CD14-positive monocyte (primary cell): ENCODE measurements at regions not wholly inside any gene's neighbourhood (a gene's known extent, or its start where the extent isn't known, plus 50 kb on each side); places are given as distances from the start of the nearest gene placed in this dataset.

ENCODE experiments used
- DNase-seq, 3 donors: peaks; one replicate each; pipeline ENCODE4 v3.0.0-alpha.2; 2011 to 2022
- H2AFZ ChIP-seq: 2 replicates; pipeline ENCODE4 v1.6.0; 2012; ENCODE audit warnings: mild to moderate bottlenecking, low read depth, low read length, inconsistent platforms; ENCODE audit not compliant: insufficient read depth, poor library complexity, severe bottlenecking
- H3K27ac ChIP-seq, 2 donors: 1 replicate in 1 of 2; 2 replicates in 1 of 2; pipeline ENCODE4 v1.5.1; 2012 to 2013; ENCODE audit warnings: low read length in 2 of 2, control low read depth in 1 of 2, inconsistent platforms in 1 of 2, low read depth in 1 of 2, mild to moderate bottlenecking in 1 of 2
- H3K27me3 ChIP-seq, 2 donors: one replicate each; pipeline versions ENCODE4 v1.6.0 to v1.6.1; 2011 to 2013; ENCODE audit warnings: low read length in 2 of 2; ENCODE audit not compliant: control insufficient read depth in 2 of 2, insufficient read depth in 2 of 2
- H3K36me3 ChIP-seq, 2 donors: replicated peaks in 1 of 2; 1 replicate in 1 of 2; 2 replicates in 1 of 2; pipeline versions ENCODE4 v1.5.1 to v1.6.1; 2012 to 2013; ENCODE audit warnings: low read length in 2 of 2, control low read depth in 1 of 2, inconsistent platforms in 1 of 2, mild to moderate bottlenecking in 1 of 2; ENCODE audit not compliant: insufficient read depth in 2 of 2, control insufficient read depth in 1 of 2
- H3K4me1 ChIP-seq, 2 donors: 1 replicate in 1 of 2; 2 replicates in 1 of 2; pipeline versions ENCODE4 v1.5.1 to v1.6.1; 2012 to 2013; ENCODE audit warnings: low read length in 2 of 2, control low read depth in 1 of 2, inconsistent platforms in 1 of 2, mild to moderate bottlenecking in 1 of 2, moderate library complexity in 1 of 2; ENCODE audit not compliant: insufficient read depth in 2 of 2, control insufficient read depth in 1 of 2
- H3K4me2 ChIP-seq: replicated peaks from 2 replicates; pipeline ENCODE3; 2012; ENCODE audit warnings: low read length, moderate library complexity, mild to moderate bottlenecking; ENCODE audit not compliant: poor library complexity, severe bottlenecking; ENCODE audit errors: extremely low read depth
- H3K4me3 ChIP-seq, 3 experiments: fragments of 200-600 bp in 1 of 3; sonication (generic) in 1 of 3; replicated peaks in 1 of 3; 1 replicate in 2 of 3; 2 replicates in 1 of 3; pipeline ENCODE4 v1.5.1; 2011 to 2013; ENCODE audit warnings: low read length in 3 of 3, mild to moderate bottlenecking in 3 of 3, control low read depth in 2 of 3, low read depth in 2 of 3, inconsistent platforms in 1 of 3, moderate library complexity in 1 of 3
- H3K79me2 ChIP-seq: 2 replicates; pipeline ENCODE4 v1.6.0; 2012; ENCODE audit warnings: mild to moderate bottlenecking, control low read depth, inconsistent platforms, low read length, moderate library complexity; ENCODE audit not compliant: insufficient read depth
- H3K9ac ChIP-seq: 2 replicates; pipeline ENCODE4 v1.6.0; 2017; ENCODE audit warnings: low read length, mild to moderate bottlenecking; ENCODE audit not compliant: insufficient read depth, poor library complexity, severe bottlenecking
- H3K9me3 ChIP-seq, 2 donors: replicated peaks in 1 of 2; 1 replicate in 1 of 2; 2 replicates in 1 of 2; pipeline versions ENCODE4 v1.5.1 to v1.6.1; 2012 to 2013; ENCODE audit warnings: low read length in 2 of 2, control low read depth in 1 of 2; ENCODE audit not compliant: control insufficient read depth in 1 of 2, insufficient read depth in 1 of 2
- H4K20me1 ChIP-seq: 2 replicates; pipeline ENCODE4 v1.6.0; 2012; ENCODE audit warnings: mild to moderate bottlenecking, low read length, control low read depth, moderate library complexity; ENCODE audit not compliant: insufficient read depth
- H3K27ac Mint-ChIP-seq, 7 donors: one replicate each; pipeline ENCODE4 v1.8.0; 2020; ENCODE audit warnings: mild to moderate bottlenecking in 7 of 7, mixed read lengths in 7 of 7, moderate library complexity in 6 of 7, inconsistent platforms in 2 of 7
- H3K27me3 Mint-ChIP-seq, 3 donors: one replicate each; pipeline ENCODE4 v1.8.0; 2021 to 2022; ENCODE audit warnings: low read depth in 3 of 3, mild to moderate bottlenecking in 3 of 3, mixed read lengths in 3 of 3, moderate library complexity in 3 of 3, inconsistent platforms in 1 of 3
- H3K36me3 Mint-ChIP-seq, 2 donors: one replicate each; pipeline ENCODE4 v1.8.0; 2020; ENCODE audit warnings: mixed read lengths in 2 of 2, inconsistent platforms in 1 of 2, mild to moderate bottlenecking in 1 of 2
- H3K4me1 Mint-ChIP-seq: one replicate; pipeline ENCODE4 v1.8.0; 2020; ENCODE audit warnings: mild to moderate bottlenecking, mixed read lengths
- H3K4me3 Mint-ChIP-seq, 2 donors: one replicate each; pipeline ENCODE4 v1.8.0; 2020; ENCODE audit warnings: mild to moderate bottlenecking in 2 of 2, mixed read lengths in 2 of 2, moderate library complexity in 1 of 2
- H3K9me3 Mint-ChIP-seq, 7 donors: one replicate each; pipeline ENCODE4 v1.8.0; 2020 to 2022; ENCODE audit warnings: mixed read lengths in 7 of 7, mild to moderate bottlenecking in 6 of 7, moderate library complexity in 6 of 7, inconsistent platforms in 2 of 7
- CTCF ChIP-seq: fragments of 200-600 bp; IDR thresholded peaks from one replicate; pipeline ENCODE4 v1.8.0; 2022; ENCODE audit warnings: antibody characterized with exemption, mild to moderate bottlenecking
- WGBS: methylation state at CpG from one replicate; pipeline ENCODE4 v1.1.5; 2013; ENCODE audit warnings: missing lambda C conversion rate; ENCODE audit not compliant: insufficient coverage; 5-methylcytosine and 5-hydroxymethylcytosine counted together
- intact Hi-C, 2 donors: fragments of 100-400 bp; cut with micrococcal nuclease; formaldehyde crosslinking; loops; one replicate each; pipeline versions ENCODE4 v1.15.0 to v1.15.1; 2023

GRCh38 chr15:29435811-29436210, 166.2 kb upstream of the NSMCE3 start:
- no peak for TF ChIP-seq CTCF
- no peak overlapping the region for H3K4me2 ChIP-seq
- H3K27ac ChIP-seq, result no peak overlapping the region
- Mint-ChIP-seq H3K27me3 (peaks cover 0 to 4% (median 0%) of the 10 kb centered on the region in 3 donors), H3K4me3 (no peak overlapping the region), H3K36me3 (no peaks in the 10 kb centered on the region), H3K9me3 (peaks cover 0 to 15% (median 6%) of the 10 kb centered on the region in 7 donors), H3K27ac (no peak overlapping the region), H3K4me1 (no peaks in the 10 kb centered on the region)
- intact Hi-C loops, result no loop called here
- H3K79me2 ChIP-seq, result no peaks in the 10 kb centered on the region
- 85% methylated on average over 2 of the region's 4 CpGs for WGBS
- no peaks in the 10 kb centered on the region for H3K4me1 ChIP-seq
- H4K20me1 ChIP-seq, result no peaks in the 10 kb centered on the region
- no peak for DNase-seq
- H3K9ac ChIP-seq, result no peak overlapping the region
- H3K9me3 ChIP-seq, result peaks cover 0 to 3% of the 10 kb centered on the region in 2 donors
- H3K27me3 ChIP-seq, result no peaks in the 10 kb centered on the region
- no peaks in the 10 kb centered on the region for H3K36me3 ChIP-seq
- no peak overlapping the region for H3K4me3 ChIP-seq
- H2AFZ ChIP-seq, result no peak overlapping the region

- no peaks in the 10 kb centered on the region for H3K79me2 ChIP-seq
- peaks cover 0 to 3% of the 10 kb centered on the region in 2 donors for H3K9me3 ChIP-seq
- H4K20me1 ChIP-seq, result no peaks in the 10 kb centered on the region
- no peak for TF ChIP-seq CTCF
- no peaks in the 10 kb centered on the region for H3K27me3 ChIP-seq
- no peak overlapping the region for H2AFZ ChIP-seq
- no peak overlapping the region for H3K4me3 Mint-ChIP-seq
- H3K27me3 Mint-ChIP-seq, result peaks cover 0 to 4% (median 0%) of the 10 kb centered on the region in 3 donors
- no peak overlapping the region for H3K4me2 ChIP-seq
- H3K9me3 Mint-ChIP-seq, result peaks cover 0 to 14% (median 4%) of the 10 kb centered on the region in 7 donors
- no peaks in the 10 kb centered on the region for H3K36me3 Mint-ChIP-seq
- no peaks in the 10 kb centered on the region for H3K36me3 ChIP-seq
- H3K9ac ChIP-seq, result no peak overlapping the region
- WGBS, result 100% methylated on average over 1 of the region's 2 CpGs
- no peak overlapping the region for H3K4me3 ChIP-seq
- H3K4me1 Mint-ChIP-seq, result no peaks in the 10 kb centered on the region
- no peaks in the 10 kb centered on the region for H3K4me1 ChIP-seq
- DNase-seq, result no peak
- H3K27ac ChIP-seq, result no peak overlapping the region
- H3K27ac Mint-ChIP-seq, result no peak overlapping the region
- intact Hi-C loops, result no loop called here
These were observed 164.7 kb upstream of the NSMCE3 start for GRCh38 chr15:29434280-29434679.
